ENCODE measurements at regions not wholly inside any gene's neighbourhood (a gene's known extent, or its start where the extent isn't known, plus 50 kb on each side); places are given as distances from the start of the nearest gene placed in this dataset.
"Not testable (repeated sequence)": the region's sequence is repeated elsewhere in the genome, so short reads cannot be mapped to it uniquely, and the experiment has no call there.

- DNase-seq (ENCODE audit: low read depth in 2 of 2): not testable (repeated sequence)
Measured at GRCh38 chr9:87041553-87042235, 94.4 kb upstream of the GAS1 start.

DNA sequence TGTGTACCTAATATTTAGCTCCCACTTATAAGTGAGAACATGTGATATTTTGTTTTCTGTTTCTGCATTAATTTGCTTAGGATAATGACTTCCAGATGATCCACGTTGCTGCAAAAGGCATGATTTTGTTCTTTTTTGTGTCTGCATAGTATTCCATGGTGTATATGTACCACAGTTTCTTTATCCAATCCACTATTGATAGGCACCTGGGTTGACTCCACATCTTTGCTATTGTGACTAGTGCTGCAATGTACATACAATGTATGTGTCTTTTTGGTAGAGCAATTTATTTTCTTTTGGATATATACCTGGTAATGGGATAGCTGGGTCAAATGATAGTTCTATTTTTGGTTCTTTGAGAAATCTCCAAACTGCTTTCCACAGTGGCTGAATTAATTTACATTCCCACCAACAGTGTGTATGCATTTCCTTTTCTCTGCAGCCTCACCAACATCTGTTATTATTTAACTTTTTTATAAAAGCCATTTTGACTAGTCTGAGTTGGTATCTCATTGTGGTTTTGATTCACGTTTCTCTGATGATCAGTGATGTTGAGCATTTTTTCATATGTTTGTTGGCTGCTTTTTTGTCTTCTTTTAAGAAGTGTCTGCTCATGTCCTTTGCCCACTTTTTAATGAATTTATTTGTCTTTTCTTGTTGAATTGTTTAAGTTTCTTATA is 102.8 kb upstream of the GAS1 start:
- DNase-seq (ENCODE audit: low read depth in 2 of 2): not testable (repeated sequence)

- no peak for DNase-seq (ENCODE audit: low read depth in 2 of 2)
Measured at GRCh38 chr9:87054999-87055686, 107.8 kb upstream of the GAS1 start.

DNA sequence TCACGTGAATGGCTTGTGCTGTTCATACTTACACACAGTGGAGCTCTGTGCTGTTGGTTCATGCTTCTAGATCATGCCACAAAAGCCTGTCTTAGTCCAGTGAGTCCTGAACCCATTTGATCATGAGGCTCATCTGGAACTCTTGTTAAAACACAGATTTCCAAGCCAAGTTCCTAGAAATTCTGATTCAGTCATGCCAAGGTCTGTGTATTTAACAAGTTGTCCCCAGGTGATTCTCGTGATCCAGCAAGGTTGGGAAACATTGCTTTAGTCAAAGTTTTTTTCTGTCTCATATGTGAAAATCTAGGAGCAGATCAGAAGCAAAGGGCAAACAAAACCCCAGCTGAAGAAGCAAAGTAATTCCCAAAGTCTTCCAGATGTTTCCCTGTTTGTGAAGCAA is 112.5 kb upstream of the GAS1 start:
- no peak for DNase-seq (ENCODE audit: low read depth in 2 of 2)

DNA sequence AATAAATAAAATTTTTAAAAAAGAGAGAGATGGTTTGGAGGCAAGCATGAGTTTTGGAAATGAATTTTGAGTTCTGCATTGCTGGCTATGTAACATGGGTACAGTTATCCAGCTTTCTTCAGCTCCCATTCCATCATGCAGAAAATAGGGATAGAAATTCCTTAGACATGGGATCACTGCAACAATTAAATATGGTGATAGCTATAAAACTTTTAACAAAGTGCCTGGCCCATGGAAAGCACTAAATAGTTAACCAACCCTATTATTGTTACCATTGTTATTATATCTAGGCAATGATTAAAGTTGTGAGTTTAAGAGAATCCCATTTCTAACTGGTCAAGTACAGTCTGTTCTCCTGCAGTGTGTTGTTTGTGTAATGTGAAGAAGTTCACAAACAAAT is 115.4 kb upstream of the GAS1 start:
- no peak for DNase-seq (ENCODE audit: low read depth in 2 of 2)

DNA sequence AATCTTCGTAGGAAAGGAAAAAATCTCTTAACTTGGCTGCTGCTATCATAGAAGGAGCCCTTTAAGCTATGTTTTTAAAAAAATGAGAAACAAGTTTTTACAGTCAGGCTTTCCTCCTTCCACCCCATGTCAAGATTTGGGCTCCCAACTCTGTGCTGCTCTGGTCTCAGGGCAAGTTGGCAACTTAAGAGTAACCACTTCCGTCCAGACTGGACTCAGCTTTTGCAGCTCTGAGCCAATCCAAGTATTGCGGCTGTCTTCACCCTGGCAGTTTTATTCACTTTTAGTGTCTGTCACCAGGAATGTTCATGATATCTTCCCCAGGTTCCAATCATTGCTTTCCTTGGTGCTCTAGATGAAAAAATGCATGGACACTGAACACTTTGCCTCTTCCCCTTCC is 115.9 kb upstream of the GAS1 start:
- no peak for DNase-seq (ENCODE audit: low read depth in 2 of 2)

- no peak for DNase-seq (ENCODE audit: low read depth in 2 of 2)
Measured at GRCh38 chr9:87063871-87064270, 116.6 kb upstream of the GAS1 start.

GRCh38 chr9:87064311-87064710 is 117.0 kb upstream of the GAS1 start:
- DNase-seq (ENCODE audit: low read depth in 2 of 2): no peak

DNA sequence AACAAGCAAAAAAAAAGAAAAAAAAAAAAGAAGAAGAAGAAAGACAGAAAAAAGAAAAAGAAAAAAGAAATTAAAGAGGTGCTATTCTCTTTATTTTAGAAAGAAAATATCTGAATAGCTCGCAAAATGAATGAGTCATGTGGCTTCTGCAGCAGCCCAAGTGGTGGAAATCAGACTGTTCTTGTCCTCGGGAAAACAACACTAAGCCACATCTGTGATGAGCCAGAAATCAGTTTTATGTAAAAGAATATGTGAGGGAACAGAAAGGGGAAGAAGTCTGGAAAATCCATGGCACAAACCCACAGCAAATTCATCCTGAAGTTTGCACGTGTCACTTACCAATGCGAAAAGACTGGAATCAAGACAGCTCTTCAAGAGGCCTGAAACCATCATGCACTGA is 118.7 kb upstream of the GAS1 start:
- DNase-seq (ENCODE audit: low read depth in 2 of 2): no peak

- DNase-seq (ENCODE audit: low read depth in 2 of 2): no peak
Measured at GRCh38 chr9:87067426-87067825, 120.1 kb upstream of the GAS1 start.

GRCh38 chr9:87068177-87068840 is 121.0 kb upstream of the GAS1 start:
- no peak for DNase-seq (ENCODE audit: low read depth in 2 of 2)

DNA sequence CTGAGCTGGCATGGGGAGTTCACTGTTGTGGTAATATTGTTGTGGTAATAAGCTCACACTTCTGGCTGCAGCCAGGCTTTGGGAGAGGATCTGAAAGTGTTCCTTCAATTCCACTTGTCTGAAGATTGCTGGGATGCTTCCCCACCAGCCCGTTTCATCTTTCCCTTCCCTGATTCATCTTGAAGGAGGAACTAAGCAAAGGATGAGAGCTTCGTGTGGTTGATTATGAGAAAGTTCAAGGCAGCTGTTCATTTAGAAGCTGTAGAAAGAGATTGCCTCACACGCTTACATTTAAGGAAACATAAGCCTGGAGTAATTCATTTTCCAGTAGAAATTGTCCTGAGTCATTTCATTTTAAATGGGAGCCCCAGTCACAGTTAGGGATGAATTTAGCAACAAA is 122.4 kb upstream of the GAS1 start:
- DNase-seq (ENCODE audit: low read depth in 2 of 2): no peak

DNA sequence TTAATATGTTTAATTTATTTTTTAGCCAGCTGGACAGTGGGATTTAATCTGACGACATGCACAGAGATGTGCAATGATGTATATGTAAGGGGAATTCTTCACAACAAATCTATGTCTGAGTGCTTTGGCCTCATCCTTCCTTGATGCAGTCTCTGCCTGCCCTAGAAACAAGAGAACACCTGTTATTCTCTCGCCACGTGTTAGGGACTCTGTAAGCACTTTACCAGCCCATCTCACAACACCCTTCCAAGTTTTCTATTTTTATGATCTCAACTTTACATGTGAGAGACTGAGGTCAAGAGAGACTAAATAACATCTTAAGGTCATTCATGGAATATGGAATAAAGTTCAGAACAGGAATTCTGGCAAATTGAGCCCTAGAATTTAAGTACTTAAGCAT is 123.0 kb upstream of the GAS1 start:
- no peak for DNase-seq (ENCODE audit: low read depth in 2 of 2)

DNA sequence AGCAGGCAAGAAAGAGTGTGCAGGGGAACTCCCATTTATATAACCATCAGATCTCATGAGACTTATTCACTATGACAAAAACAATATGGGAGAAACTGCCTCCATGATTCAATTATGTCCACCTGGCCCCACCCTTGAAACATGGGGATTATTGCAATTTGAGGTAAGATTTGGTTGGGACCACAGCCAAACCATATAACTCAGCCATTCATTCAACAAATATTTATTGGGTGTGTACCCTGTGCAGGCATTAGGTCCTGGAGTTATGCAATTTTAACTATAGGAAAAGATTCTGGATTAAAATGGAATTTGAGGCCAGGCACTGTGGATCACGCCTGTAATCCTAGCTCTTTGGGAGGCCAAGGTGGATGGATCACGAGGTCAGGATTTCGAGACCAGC is 124.2 kb upstream of the GAS1 start:
- no peak for DNase-seq (ENCODE audit: low read depth in 2 of 2)

GRCh38 chr9:87073692-87074091 is 126.4 kb upstream of the GAS1 start:
- no peak for DNase-seq (ENCODE audit: low read depth in 2 of 2)

DNA sequence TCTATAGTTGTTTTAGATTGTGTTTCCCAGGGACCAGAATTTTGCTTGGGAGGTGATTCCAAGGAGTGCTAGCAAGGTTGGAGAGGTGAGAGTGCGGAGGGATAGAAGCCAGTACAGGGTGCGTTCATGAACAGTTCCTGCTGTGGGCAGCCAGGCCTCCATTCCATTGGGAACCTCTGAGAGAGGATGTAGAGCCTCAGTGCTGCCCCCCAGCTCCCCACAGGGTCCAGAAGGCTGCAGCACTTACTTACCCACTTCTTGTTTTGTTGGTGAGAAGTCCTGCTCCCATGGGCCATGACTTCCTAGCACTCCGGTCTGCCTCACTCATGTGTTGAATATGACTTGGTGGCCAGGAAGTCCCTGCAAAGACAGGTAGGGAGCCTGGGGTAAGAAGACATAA is 128.2 kb upstream of the GAS1 start:
- no peak for DNase-seq (ENCODE audit: low read depth in 2 of 2)

DNA sequence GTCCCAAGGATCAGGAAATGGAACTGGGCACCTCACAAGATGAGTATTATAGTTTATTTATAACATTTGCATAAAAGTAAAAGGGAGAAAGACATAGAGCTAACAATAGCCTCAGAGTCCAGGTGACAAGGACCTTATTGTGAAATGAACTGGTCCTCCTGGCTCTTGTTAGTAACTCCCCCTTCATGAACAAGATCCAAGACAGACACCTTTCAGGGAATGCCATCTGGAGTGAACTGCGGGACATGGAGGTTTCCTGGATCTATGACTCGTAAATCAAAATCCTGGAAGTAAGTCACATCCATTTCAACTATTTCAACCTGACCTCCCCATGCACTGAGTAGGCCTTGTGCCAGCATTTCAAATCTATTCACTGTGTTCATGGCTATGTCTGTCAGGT is 129.5 kb upstream of the GAS1 start:
- DNase-seq (ENCODE audit: low read depth in 2 of 2): no peak

DNA sequence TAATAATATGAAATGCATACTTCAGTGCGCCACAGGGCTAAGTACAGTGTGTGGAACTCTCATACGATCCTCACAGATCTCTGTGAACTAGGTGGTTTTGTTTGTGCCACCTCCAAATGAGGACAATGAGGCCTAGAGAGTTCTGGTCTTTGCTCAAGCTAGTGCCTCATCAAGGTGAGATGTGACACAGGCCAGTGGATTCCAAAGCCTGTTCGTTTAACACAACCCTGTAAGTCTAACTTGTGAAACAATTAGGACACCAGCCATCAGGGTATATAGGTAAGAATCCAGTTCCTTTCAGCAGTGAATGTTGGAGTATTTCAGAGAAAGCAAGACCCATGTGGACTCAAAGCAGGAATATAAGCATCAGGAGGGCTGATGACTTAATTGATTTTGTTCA is 130.7 kb upstream of the GAS1 start:
- no peak for DNase-seq (ENCODE audit: low read depth in 2 of 2)

GRCh38 chr9:87080512-87081264 is 133.4 kb upstream of the GAS1 start:
- no peak for DNase-seq (ENCODE audit: low read depth in 2 of 2)

DNA sequence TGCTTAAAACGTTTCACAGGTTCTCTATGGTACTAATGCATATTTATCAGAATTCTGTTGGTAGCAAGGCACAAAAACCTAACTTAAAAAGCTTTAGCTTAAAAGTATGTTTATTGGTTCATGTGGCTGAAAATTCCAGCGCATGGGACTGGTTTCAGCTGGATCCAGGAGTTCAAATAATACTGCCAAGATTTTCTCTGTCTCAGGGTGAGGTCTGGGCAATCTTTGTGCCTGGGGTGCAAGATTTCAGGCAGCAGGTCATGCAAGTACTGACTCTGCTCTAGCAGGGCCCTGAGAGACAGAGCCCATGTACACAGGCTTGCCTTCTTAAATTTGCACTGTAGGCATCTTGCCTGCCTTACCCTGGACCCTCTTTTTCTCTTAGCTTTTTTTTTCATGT is 134.2 kb upstream of the GAS1 start:
- no peak for DNase-seq (ENCODE audit: low read depth in 2 of 2)

DNA sequence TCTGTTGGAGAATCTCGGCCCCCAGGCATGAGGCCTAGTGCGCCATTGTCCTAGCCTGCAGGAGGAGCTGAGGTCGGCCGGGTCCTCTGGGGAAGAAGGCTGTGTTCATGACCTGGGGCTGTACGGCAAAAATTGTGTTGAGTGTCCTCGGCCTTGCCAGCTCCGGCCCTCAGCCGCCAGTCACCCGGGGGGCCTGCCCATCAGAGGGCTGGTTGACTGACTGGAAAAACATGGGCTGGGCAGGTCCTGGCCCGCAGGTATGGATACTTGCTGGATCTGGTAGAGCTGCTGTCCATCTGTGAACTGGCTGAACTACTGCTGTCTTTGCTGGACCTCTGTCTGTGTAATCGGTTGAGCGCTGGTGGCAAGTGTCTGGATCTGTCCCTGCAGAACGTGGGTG is 136.7 kb upstream of the GAS1 start:
- DNase-seq (ENCODE audit: low read depth in 2 of 2): no peak

DNA sequence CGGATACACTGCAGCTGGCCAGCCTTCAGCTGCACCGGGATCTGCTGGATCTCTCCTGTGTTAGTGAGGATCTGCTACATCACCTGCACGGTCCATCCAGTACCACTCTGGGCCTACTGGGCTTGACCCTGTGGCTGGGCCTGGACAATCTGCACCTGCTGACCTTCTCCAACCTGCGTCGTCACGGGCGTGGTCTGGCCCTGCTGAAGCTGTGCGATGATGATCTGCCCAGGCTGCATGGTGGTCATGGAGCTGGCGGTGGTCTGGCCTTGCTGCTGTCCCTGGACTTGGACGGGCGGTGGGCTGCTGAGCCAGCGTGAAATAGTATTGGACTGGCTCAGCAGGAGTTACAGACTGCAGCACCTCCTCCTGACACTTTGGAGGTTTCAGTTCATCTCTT is 137.1 kb upstream of the GAS1 start:
- DNase-seq (ENCODE audit: low read depth in 2 of 2): no peak

All from dermis microvascular lymphatic vessel endothelial cell (primary cell).